ENCODE measurements at regions not wholly inside any gene's neighbourhood (a gene's known extent, or its start where the extent isn't known, plus 50 kb on each side); places are given as distances from the start of the nearest gene placed in this dataset.

DNA sequence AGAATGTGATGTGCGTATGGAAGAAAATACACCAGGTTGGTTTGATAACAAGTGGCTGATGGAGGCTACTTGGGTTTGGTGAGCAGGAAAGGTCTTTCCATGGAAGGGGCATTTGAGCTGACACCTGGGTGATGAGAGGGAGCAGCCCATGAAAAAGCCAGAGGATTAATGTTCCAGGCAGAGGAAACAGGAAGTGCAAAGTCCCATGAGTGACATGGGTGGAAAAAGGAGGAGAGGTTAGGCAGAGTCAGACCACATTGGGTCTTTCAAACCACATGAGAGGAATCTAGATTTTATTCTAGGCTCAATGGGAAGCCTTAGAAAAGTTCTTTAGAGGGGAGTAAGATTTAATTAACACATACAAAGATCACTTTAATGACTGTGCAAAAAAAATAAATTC lies 195.7 kb downstream of the LRATD1 start:
- DNase-seq (ENCODE audit: low spot score): no peak

DNA sequence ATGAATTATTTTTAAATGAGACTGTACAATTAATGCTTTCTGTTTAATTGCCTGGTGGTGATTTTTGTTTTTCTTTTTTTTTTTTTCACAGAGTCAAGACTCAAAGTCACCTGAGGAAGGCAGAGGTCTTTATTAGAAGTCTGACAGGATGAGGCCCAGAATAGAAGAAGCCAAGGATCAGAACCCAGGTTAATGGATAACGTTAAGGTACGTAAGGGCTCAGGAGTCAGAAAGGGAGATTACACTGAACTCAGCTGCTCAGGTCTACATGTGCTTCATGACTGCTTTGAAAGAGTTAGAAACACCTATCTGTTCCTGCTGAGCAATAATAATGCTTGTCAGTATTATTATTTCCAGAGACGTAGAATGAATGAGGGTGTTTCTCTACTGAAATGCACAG lies 196.5 kb downstream of the LRATD1 start:
- DNase-seq (ENCODE audit: low spot score): no peak

DNA sequence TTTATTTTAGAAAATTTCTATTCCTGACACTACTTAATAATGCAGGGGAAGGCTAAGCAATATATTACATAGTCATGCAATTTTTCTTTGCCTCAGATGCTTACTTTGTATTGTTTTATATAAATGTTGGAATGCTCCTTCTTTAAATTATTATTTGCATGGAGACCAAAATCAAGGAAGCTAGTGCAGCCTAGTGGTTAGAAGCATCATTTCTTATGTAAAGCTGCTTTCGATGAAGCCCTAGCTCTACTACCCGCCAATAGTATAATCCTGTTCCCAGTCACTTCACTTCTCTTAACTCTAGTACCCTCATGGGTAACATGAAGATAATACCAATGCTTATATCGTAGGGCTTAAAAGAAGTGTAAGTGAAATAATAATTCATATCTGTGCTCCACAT lies 198.9 kb downstream of the LRATD1 start:
- no peak for DNase-seq (ENCODE audit: low spot score)

DNA sequence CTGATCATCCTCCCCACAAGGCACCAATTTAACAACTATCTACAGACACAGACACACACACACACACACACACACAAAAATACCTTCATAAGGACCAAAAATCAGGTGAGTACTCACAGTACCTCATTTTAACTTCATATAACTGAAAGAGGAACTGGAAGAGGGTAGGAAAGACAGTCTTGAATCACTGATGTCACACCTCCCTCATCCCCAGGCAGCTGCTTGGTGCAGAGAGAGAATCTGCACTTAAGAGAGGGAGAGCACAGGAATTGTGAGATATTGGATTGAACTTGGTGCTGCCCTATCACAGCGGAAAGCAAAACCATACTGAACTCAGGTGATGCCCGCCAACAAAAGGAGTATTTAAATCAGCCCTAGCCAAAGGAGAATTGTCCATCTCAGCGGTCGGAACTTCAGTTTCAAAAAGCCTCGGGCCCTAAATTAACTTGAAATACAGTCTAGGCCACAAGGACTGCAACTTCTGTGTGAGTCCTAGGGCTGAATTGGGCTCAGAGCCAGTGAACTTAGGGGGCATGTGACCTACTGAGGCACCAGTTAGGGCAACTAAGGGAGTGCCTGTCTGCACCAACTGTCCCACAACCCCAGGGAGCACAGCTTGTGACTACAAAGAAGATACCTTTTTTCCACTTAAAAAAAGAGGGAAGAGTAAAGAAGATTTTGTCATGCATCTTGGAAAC lies 211.1 kb downstream of the LRATD1 start:
- DNase-seq (ENCODE audit: low spot score): no peak

DNA sequence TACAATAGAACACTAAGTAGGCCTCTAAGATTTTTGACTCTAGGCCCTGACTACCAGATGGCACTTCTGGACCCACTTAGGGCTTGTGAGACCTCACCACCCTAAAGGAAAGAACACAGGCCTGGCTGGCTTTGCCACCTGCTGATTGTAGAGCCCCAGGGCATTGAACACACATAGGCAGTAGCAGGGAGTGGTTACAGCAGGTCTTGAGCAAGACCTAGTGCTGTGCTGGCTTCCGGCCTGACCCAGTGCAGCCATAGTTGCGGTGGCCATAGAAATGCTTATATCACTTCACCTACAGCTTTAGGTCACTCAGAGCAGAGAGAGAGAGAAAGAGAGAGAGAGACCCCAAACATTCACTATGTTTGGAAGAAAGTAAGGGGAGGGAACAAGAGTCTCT lies 223.2 kb downstream of the LRATD1 start:
- DNase-seq (ENCODE audit: low spot score): no peak

DNA sequence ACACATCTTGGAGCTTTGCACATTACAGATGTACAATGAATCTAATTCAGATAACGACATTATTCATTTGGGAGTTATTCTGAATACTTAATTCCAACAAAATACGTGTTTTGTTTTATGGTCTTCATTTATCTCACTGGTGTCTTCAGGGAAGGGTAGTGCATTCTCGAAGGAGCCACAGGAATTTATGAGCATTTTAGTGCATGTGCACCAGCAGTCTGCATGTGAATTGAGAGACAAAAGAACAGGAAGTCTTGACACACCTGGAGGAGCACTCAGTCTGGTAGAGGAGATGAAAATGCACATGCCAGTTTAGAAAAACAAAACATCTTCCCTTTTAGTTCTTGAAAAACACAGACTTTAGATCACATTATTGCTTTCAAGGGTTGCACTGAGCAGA lies 228.7 kb downstream of the LRATD1 start:
- no peak for DNase-seq (ENCODE audit: low spot score)

DNA sequence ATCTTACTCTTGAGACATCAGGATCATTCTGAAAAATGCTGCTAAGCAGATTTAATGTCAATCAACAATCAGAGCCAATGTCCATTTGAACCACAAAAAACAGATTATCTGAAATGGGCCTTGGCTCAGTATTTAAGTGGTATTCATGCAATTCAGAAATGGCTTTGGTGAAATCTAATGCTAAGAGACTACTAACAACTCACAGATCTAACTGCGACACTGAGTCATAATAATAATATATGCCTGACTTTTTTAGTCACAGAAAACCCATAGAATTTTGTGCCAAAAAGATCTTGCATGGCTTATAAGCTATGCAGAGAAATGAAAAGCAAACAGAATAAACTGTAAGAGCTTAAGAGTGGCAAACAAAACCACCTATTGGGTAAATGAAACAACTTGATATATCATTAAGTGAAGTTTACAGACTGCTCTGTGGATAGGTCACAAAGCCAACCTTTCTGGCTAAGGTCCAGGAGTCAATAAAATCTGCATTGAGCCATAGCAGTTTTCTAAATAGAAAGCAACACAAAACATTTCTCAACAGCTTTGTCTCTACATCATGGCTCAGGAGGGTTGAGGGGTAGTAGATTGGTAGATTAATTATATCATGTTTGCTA lies 234.3 kb downstream of the LRATD1 start:
- DNase-seq (ENCODE audit: low spot score): no peak

DNA sequence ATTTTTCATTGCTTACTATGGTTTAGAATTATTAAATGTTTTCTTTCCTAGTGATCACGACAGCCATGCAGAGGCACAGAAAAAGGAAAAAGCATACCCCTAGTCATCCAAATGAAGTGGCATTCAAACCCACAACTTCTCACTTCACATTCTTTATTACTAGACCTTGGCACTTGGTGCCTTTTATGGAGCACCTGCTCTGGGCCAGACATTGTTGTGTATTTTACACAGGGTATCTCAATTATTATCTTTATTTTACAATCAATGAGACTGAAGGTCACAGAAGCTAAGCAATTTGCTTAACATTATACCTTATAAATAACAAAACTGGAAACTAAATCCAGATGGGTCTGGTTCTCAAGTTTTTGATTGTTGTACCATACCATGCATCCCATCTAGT lies 235.3 kb downstream of the LRATD1 start:
- no peak for DNase-seq (ENCODE audit: low spot score)

DNA sequence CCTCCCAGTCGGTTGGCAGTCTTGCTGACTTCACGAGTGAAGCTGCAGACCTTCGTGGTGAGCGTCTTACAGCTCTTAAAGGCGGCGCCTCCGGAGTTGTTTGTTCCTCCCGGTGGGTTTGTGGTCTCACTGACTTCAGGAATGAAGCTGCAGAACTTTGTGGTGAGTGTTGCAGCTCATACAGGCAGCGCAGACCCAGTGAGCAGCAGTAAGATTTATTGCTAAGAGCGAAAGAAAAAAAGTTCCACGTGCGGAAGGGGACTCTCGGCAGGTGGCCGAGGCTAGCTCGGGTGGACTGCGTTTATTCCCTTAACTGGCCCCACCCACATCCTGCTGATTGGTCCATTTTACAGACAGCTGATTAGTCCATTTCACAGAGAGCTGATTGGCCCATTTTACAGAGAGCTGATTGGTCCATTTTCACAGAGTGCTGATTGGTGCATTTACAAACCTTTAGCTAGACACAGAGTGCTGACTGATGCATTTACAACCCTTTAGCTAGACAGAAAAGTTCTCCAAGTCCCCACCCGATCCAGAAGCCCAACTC lies 240.3 kb downstream of the LRATD1 start:
- DNase-seq (ENCODE audit: low spot score): no peak

DNA sequence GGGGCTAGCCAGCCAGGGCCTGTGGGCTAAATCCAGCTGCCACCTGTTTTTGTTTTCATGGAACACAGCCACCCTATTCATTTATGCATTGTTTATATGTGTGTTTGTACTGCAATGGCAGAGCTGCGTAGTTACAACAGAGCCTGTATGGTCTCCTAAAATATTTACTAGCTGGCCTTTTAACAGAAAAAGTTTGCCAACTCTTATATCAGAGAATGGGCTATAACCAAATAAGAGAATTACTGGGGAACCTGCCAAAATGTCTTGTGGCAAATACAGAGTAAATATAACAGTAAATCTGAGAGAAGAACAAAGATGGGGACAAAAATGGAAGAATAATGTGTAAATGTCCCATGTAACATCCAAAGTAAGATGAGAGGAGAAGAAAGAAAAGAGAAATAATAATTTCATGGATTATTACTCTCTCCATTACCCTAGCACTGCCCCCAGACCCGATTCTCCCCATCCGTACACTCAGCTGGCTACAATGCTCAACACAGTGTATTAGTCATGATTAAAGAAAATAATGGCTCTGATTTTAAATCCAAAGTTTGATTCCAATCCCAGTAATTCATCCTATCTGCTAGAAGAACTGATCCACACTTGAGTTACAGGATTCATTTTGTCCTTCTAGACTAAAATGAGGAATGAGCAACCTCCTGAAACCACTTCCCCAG lies 249.3 kb downstream of the LRATD1 start:
- DNase-seq (ENCODE audit: low spot score): no peak

DNA sequence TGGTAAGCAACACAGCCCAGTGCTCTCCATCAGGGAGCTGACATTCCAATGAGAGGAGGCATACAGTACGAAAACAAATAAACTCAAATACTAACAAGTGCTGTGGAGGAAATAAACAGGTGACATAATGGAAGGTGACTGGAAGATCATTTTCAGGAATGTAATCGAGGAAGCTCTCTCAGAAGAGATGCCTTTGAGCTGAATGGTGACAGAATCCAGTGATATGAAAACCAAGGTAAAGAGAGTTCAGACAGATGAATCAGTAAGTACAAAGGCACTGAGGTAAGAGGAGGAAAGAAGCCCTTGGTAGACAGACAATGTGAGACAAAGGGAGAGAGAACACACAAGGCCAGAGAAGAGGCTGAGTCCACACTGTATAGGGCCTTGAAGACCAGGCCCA lies 252.1 kb downstream of the LRATD1 start:
- DNase-seq (ENCODE audit: low spot score): no peak

DNA sequence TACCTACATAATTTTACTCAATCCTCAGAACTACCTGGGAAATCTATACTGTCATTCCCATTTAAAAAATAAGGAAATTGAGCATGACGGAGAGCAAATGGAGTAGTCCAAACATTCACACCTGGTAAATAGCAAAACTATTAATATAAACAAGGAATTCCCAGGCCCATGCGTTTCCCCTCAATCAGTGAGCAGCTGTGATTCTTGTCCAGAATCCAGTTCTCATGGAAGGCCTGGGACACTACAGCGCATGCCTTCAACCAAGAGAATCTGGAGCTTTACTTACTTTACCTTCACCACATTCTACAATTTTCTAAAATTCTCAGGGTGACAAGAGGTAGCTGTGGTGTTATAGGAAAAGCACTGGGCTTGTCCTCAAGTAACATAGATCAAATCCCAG lies 259.0 kb downstream of the LRATD1 start:
- no peak for DNase-seq (ENCODE audit: low spot score)

DNA sequence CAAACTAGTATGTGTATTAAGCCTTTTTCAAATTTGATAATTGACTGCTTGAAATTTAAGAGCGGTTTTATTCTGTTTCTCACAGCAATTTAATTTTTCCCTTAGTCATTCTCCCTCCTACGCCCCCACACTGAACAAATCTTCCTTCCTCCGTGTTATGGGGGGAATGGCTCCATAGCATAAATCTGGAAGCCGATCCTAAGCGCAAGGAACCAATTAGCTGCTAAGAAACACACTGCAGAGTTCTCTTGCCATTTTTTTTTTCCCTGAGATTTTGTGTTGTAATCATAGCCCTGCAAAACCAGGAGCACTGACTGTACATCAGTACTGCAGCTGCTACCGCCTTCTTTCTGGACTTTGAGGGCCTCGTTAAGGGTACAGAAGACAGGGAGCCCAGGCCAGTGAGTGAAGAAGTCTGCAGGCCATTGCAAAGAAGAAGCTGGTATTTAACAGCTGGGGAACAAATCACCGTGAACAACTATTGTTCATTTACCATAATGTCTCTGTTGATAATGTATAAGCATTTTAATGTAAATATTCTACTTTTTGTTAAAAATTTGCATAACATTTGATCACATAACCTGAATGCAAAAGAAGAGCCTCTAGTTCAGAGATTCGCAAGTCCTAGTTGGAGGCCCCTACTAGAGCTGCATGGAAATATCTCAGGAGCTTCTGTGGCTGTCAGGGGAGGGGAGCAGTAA lies 264.0 kb downstream of the LRATD1 start:
- no peak for DNase-seq (ENCODE audit: low spot score)

DNA sequence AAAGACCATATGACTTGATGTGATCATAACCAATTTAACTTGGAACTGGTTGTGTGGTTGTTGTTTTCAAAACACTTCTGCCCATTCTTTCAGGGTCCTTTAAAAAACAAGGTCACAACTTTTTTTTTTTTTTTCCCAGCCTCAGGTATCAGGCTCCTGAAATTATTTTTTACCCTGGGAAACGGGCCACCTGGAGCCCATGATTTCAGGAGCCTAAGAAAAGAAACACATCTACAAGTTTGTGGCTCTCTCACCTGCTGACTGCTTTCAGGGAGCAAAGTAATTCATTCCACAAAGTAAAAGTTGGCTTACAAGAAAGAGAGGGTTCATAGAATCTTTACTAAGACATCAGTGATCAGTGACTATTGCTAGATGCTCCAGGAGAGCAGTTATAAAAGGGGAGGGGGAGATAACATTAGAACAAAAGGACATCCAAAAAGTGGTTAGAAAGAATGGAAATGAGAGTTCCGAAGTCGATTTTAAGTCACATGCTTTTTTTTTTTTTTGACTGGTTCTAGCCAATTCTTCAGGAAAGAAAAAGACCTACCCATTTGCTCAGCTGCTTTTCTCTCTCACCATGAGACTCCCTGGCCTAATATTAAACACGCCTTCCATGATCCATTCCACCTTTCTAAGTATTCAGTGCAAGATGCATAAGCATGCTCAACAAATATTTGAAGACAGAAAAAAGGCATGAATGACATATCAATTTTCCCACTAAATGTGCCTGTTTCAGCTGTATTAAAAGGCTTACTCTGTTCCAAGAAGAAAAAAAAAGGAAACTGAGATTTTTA lies 267.3 kb downstream of the LRATD1 start:
- DNase-seq (ENCODE audit: low spot score): no peak

DNA sequence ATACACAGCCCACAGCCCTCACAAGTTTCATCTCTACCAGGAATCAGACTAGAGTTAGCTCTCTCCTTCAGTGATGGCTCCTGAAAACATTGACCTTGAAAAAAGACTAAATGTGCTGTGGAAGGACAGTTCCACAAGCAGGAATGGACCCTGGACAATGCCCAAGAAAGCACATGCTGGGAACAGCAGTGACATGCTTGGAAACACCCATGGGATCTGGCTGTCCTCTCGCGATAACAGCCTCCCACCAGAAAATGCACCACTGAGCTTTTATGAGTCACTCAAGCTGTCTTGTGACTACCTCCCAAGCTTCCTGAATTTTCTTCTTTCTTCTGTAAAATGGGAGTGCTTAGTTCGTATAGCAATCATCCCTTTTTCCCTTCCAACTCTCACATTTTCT lies 269.2 kb downstream of the LRATD1 start:
- no peak for DNase-seq (ENCODE audit: low spot score)

DNA sequence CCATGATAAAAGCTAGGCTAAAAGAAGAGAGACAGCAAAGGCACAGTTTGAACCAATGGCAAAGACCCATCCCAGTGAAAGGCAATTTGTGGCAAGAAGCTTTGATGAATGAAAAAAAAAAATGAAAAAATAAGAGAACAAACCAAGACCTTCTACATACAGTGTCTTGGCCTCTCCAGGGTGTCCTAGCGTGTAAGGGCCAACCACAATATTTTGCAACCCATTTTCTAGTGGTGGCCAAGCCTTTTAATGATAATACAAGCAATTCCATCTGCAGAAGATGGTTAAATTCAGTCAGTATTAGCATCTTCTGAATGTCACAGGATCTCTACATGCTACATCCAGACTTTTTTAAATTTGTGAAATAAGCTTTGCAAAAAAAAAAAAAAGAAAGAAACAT lies 270.4 kb downstream of the LRATD1 start:
- no peak for DNase-seq (ENCODE audit: low spot score)

DNA sequence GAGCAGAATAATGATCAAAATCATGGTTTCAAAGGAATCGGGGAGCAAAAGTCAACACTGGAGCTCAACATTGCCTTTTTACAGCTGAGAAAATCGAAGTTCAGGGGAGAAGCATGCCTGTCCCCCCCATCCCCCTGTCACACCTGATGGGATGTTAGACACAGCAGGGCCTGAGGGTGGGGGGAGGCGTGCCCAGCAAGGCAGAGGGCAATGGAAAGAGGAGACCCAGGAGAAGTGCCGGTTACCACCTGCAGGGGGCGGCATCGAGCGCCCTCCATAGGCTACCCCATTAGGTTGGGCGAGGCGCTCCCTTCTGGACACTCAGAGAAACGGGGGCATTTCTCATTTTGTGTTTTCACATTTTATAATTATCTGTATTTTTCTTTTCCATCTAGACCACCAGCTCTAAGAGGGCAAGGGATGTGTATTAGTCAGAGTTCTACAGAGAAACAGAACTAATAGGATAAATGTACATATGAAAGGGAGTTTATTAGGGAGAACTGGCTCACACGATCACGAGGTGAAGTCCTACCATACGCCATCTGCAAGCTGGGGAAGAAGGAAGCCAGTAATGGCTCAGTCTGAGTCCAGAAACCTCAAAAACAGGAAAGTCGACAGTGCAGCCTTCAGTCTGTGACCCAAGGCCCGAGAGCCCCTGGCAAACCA lies 271.3 kb downstream of the LRATD1 start:
- no peak for DNase-seq (ENCODE audit: low spot score)

DNA sequence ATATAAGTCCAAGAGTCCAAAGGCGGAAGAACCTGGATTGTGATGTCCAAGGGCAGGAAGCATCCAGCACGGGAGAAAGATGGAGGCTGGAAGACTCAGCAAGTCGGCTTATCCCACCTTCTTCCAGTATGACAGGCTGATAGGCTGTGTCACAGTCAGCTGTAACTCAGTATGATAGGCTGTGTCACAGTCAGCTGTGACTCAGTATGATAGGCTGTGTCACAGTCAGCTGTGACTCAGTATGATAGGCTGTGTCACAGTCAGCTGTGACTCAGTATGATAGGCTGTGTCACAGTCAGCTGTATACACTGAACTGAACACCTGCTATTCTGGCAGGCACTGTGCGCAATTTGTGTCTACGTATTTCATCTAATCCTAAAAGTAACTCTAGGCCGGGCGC lies 271.9 kb downstream of the LRATD1 start:
- peak; percentile 76 for DNase-seq (ENCODE audit: low spot score)

DNA sequence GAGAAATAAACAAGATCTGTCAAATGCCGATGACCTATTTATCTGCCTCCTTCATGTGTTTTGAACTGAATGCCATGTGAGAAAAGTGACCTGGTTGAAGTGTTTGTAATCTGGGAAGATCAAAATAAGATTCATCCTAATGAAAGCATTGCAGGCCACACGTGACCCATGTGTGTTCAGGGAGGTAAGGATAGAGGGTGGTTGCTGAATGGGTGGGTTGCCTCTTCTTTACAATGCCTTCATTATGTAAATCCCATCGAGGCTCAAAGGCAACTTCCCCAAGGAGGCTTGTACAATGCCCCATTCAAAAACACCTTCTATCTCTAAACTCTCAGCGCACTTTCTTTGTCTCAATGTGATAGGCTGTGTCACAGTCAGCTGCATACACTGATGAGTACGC lies 273.1 kb downstream of the LRATD1 start:
- no peak for DNase-seq (ENCODE audit: low spot score)

DNA sequence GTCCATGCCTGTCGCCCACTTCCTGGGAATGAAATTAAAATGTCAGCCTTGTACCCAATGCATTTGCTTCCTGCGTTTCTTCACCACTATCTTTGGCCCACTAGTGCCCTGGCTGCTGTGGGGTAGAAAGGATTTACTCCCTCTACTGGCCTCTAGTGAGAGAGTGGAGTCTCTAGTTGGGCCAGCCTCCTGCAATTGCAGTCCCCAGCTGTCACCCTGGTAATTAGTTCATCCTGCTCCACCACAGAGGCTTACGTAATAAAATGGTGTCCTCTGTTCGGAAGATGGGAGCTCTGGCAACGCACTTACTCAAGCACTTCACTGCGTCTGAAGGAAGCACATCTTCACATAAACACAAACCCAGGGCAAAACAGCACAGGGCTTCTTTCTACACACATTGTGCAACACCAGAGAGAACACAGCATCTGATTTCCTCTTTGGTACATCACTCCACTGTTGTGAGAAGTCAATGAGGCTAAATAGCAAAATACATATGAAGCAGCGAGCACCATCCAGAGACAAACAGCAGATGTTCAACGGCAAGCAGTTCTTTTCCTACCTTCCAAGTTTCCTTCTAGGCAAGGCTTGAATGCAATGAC lies 274.6 kb downstream of the LRATD1 start:
- DNase-seq (ENCODE audit: low spot score): no peak

DNA sequence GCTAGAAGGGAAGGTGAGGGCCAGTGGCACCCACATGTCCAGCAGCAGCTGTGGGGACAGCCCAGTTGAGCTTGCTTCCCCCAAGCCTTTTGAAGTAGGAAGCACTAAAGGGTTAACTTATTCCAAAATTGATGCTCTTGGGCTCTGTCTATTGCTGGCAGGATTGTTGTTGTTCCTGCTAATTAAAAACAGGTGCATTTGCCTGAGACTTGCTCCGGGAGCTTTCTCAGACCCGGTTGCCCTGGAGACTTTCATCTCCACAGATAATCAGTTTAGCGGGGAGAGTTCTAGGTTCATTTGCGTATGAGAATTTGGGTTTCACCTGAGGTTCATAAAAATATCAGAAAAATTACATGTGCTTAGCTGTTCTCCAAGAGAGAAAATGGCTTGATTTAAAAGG lies 277.3 kb downstream of the LRATD1 start:
- no peak for DNase-seq (ENCODE audit: low spot score)
